B cell (primary cell): ENCODE measurements at regions not wholly inside any gene's neighbourhood (a gene's known extent, or its start where the extent isn't known, plus 50 kb on each side); places are given as distances from the start of the nearest gene placed in this dataset.

ENCODE experiments used
- ATAC-seq: fragments of 200-7000 bp; cut with Tn5 transposase; one replicate; pipeline ENCODE4 v1.10.0; 2021; ENCODE audit warnings: low read depth, mild to moderate bottlenecking, moderate number of reproducible peaks, moderate library complexity
- CTCF ChIA-PET: fragments of 350-600 bp; sonication (Branson Sonifier 250); formaldehyde crosslinking; loops from one replicate; lab custom pipeline; 2021; ENCODE audit warnings: antibody characterized with exemption, inconsistent platforms; lab: Charles Lee
- POLR2A ChIA-PET: fragments of 350-600 bp; sonication (Branson Sonifier 250); formaldehyde crosslinking; loops from one replicate; lab custom pipeline; 2021; ENCODE audit warnings: antibody characterized with exemption; lab: Charles Lee
- DNase-seq: peaks from one replicate; pipeline ENCODE4 v3.0.0; 2013
- H2AFZ ChIP-seq: 2 replicates; pipeline ENCODE4 v1.6.1; 2012; ENCODE audit warnings: mild to moderate bottlenecking, low read depth, low read length; ENCODE audit not compliant: insufficient read depth, poor library complexity, severe bottlenecking
- H3K27ac ChIP-seq, 2 donors: 1 replicate in 1 of 2; 2 replicates in 1 of 2; pipeline ENCODE4 v1.5.1; 2012 to 2013; ENCODE audit warnings: low read length in 2 of 2, mild to moderate bottlenecking in 2 of 2, moderate library complexity in 1 of 2
- H3K27me3 ChIP-seq, 4 experiments: fragments of 200-600 bp in 1 of 4; sonication (generic) in 1 of 4; replicated peaks in 1 of 4; 1 replicate in 2 of 4; 2 replicates in 2 of 4; pipeline versions ENCODE4 v1.6.1 to v1.7.0; 2013 to 2016; ENCODE audit warnings: low read length in 3 of 4, mild to moderate bottlenecking in 2 of 4, mixed read lengths in 1 of 4, moderate library complexity in 1 of 4; ENCODE audit not compliant: insufficient read depth in 4 of 4, control insufficient read depth in 3 of 4; ENCODE audit errors: control extremely low read depth in 1 of 4
- H3K36me3 ChIP-seq, 2 experiments: replicated peaks in 1 of 2; 1 replicate in 1 of 2; 2 replicates in 1 of 2; pipeline versions ENCODE4 v1.6.1 to v1.7.1; 2013; ENCODE audit warnings: low read length in 1 of 2; ENCODE audit not compliant: insufficient read depth in 2 of 2, control insufficient read depth in 1 of 2; ENCODE audit errors: control extremely low read depth in 1 of 2, extremely low read depth in 1 of 2
- H3K4me1 ChIP-seq, 2 donors: fragments of 200-600 bp in 1 of 2; sonication (generic) in 1 of 2; 1 replicate in 1 of 2; 2 replicates in 1 of 2; pipeline versions ENCODE4 v1.5.1 to v1.6.1; 2013 to 2017; ENCODE audit warnings: low read length in 2 of 2; ENCODE audit not compliant: control insufficient read depth in 2 of 2, insufficient read depth in 2 of 2
- H3K4me2 ChIP-seq: replicated peaks from 2 replicates; pipeline ENCODE3; 2012; ENCODE audit warnings: mild to moderate bottlenecking, low read depth, low read length; ENCODE audit not compliant: poor library complexity, severe bottlenecking
- H3K4me3 ChIP-seq, 5 experiments: fragments of 200-600 bp in 1 of 5; sonication (generic) in 1 of 5; 1 replicate in 3 of 5; 2 replicates in 2 of 5; pipeline versions ENCODE4 v1.5.1 to v1.7.0; 2011 to 2016; ENCODE audit warnings: low read length in 4 of 5, mild to moderate bottlenecking in 4 of 5, low read depth in 2 of 5, control low read depth in 1 of 5, moderate library complexity in 1 of 5; ENCODE audit not compliant: insufficient read depth in 1 of 5; ENCODE audit errors: control extremely low read depth in 1 of 5, extremely low read depth in 1 of 5
- H3K79me2 ChIP-seq: fragments of 200-600 bp; sonication (generic); one replicate; pipeline ENCODE4 v1.6.0; 2016; ENCODE audit warnings: low read length; ENCODE audit not compliant: control insufficient read depth, insufficient read depth
- H3K9ac ChIP-seq: fragments of 200-600 bp; sonication (generic); 2 replicates; pipeline ENCODE4 v1.6.1; 2017; ENCODE audit warnings: mild to moderate bottlenecking, low read length, moderate library complexity
- H3K9me3 ChIP-seq, 3 donors: one replicate each; pipeline versions ENCODE4 v1.6.1 to v1.7.1; 2013; ENCODE audit warnings: low read length in 2 of 3; ENCODE audit not compliant: control insufficient read depth in 2 of 3, insufficient read depth in 1 of 3; ENCODE audit errors: control extremely low read depth in 1 of 3
- H4K20me1 ChIP-seq: 2 replicates; pipeline ENCODE4 v1.6.0; 2012; ENCODE audit warnings: mild to moderate bottlenecking, low read length; ENCODE audit not compliant: insufficient read depth, control insufficient read depth, poor library complexity, severe bottlenecking
- H3K27ac Mint-ChIP-seq: one replicate; pipeline ENCODE4 v1.8.0; 2021; ENCODE audit warnings: mixed read lengths
- H3K27me3 Mint-ChIP-seq: one replicate; pipeline ENCODE4 v1.8.0; 2021; ENCODE audit warnings: mixed read lengths
- H3K4me1 Mint-ChIP-seq: one replicate; pipeline ENCODE4 v1.8.0; 2021; ENCODE audit warnings: mixed read lengths
- H3K4me3 Mint-ChIP-seq: one replicate; pipeline ENCODE4 v1.8.0; 2021; ENCODE audit warnings: mixed read lengths
- H3K9me3 Mint-ChIP-seq: one replicate; pipeline ENCODE4 v1.8.0; 2022; ENCODE audit warnings: mixed read lengths; ENCODE audit not compliant: insufficient read depth
- CTCF ChIP-seq: fragments of 200-600 bp; IDR thresholded peaks from one replicate; pipeline ENCODE4 v1.8.0; 2022; ENCODE audit warnings: antibody characterized with exemption, mild to moderate bottlenecking
- EZH2 ChIP-seq: IDR thresholded peaks from 2 replicates; pipeline ENCODE4 v1.6.1; 2012; ENCODE audit warnings: borderline replicate concordance, low read depth, mild to moderate bottlenecking, moderate library complexity, low read length; ENCODE audit not compliant: insufficient read depth, poor library complexity, severe bottlenecking
- WGBS: methylation state at CpG from one replicate; pipeline ENCODE4 v1.1.5; 2013; ENCODE audit warnings: missing lambda C conversion rate; ENCODE audit not compliant: insufficient coverage; 5-methylcytosine and 5-hydroxymethylcytosine counted together
- intact Hi-C: fragments of 100-400 bp; cut with micrococcal nuclease; formaldehyde crosslinking; loops from one replicate; pipeline ENCODE4 v1.10.0; 2022

GRCh38 chr14:66268802-66269334, 217.3 kb upstream of the CCDC196 start:
- H3K36me3 ChIP-seq = no peaks in the 10 kb centered on the region
- no peak overlapping the region for H3K27ac ChIP-seq
- H3K4me3 ChIP-seq = no peak overlapping the region
- peaks cover 20% of the 10 kb centered on the region for H3K27me3 Mint-ChIP-seq
- WGBS = no CpG with 5 or more reads among the region's 1 CpG
- H3K27me3 ChIP-seq = no peaks in the 10 kb centered on the region
- H3K9ac ChIP-seq = no peak overlapping the region
- CTCF ChIA-PET = no interaction called here
- no peaks in the 10 kb centered on the region for H3K79me2 ChIP-seq
- no peak overlapping the region for H3K4me2 ChIP-seq
- no peaks in the 10 kb centered on the region for H3K9me3 ChIP-seq
- no peak overlapping the region for H3K4me3 Mint-ChIP-seq
- no peaks in the 10 kb centered on the region for H3K4me1 Mint-ChIP-seq
- POLR2A ChIA-PET = no interaction called here
- ATAC-seq (no peak), DNase-seq (no peak)
- TF ChIP-seq CTCF (no peak), EZH2 (no peak)
- no peaks in the 10 kb centered on the region for H4K20me1 ChIP-seq
- no peaks in the 10 kb centered on the region for H3K4me1 ChIP-seq
- no peak overlapping the region for H3K27ac Mint-ChIP-seq
- no peak overlapping the region for H2AFZ ChIP-seq
- intact Hi-C loops = no loop called here
- no peaks in the 10 kb centered on the region for H3K9me3 Mint-ChIP-seq

GRCh38 chr14:66272221-66272620, 213.9 kb upstream of the CCDC196 start:
- H4K20me1 ChIP-seq = no peaks in the 10 kb centered on the region
- H3K27me3 ChIP-seq = no peaks in the 10 kb centered on the region
- H3K9me3 ChIP-seq = no peaks in the 10 kb centered on the region
- no peaks in the 10 kb centered on the region for H3K4me1 Mint-ChIP-seq
- intact Hi-C loops = no loop called here
- no peak overlapping the region for H3K4me2 ChIP-seq
- ChIA-PET POLR2A (no interaction called here), CTCF (no interaction called here)
- ATAC-seq (no peak), DNase-seq (no peak)
- TF ChIP-seq CTCF = no peak
- TF ChIP-seq EZH2 = no peak
- no peak overlapping the region for H3K4me3 ChIP-seq
- H3K9ac ChIP-seq = no peak overlapping the region
- H3K4me3 Mint-ChIP-seq = no peak overlapping the region
- H2AFZ ChIP-seq = no peak overlapping the region
- no peaks in the 10 kb centered on the region for H3K4me1 ChIP-seq
- H3K27ac Mint-ChIP-seq = no peak overlapping the region
- no peaks in the 10 kb centered on the region for H3K79me2 ChIP-seq
- H3K27ac ChIP-seq = no peak overlapping the region
- WGBS = no CpG with 5 or more reads among the region's 1 CpG
- H3K27me3 Mint-ChIP-seq = peaks cover 15% of the 10 kb centered on the region
- no peaks in the 10 kb centered on the region for H3K36me3 ChIP-seq
- H3K9me3 Mint-ChIP-seq = no peaks in the 10 kb centered on the region
